NCI-H1105 (cell line): ENCODE measurements at regions not wholly inside any gene's neighbourhood (a gene's known extent, or its start where the extent isn't known, plus 50 kb on each side); places are given as distances from the start of the nearest gene placed in this dataset.

Source experiments
- DNase-seq: peaks from one replicate; lab custom pipeline; 2025; lab: John Stamatoyannopoulos, UW

DNA sequence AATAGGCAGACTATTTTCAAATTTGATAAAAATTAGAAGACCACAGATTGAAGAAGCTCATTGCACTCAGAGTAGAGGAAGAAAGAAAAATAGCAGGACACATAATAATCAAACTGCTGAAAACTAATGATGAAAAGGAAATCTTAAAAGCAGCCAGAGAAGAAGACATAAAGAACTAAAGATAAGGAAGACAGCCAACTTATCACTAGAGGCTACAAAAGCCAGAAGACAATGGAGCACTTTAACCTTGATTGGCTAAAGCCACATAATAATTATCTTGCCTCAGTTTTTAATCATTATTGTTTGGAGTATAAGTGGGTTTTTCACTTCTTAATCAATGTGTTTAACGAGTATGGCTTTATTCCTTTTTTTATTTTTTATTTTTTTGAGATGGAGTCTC lies 397.6 kb downstream of the RNF144B start:
- DNase-seq = no peak

DNA sequence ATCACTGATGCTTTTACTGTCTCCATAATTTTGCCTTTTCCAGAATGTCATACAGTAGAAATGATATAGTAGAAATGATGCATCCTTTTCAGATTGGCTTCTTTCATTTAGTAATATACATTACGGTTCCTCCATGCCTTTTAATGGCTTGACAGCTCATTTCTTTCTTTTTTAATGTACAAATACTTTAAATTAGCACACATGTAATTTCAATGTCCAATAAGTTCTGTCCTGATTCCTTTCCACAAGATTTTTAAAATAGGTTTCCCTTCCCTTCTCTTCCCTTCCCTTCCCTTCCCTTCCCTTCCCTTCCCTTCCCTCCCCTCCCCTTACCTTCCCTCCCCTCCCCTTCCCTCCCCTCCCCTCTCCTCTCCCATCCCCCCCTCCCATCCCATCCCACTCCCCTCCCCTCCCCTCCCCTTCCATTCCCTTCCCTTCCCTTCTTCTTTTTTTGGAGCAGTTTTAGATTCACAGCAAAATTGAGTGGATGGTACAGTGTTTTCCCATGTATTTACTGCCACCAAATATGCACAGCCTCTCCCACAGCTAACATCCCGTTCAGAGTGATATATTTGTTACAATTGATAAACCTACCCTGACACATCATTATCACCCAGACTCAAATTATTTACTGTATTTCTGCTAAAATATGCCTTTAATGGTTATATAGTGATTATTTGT lies 398.8 kb downstream of the RNF144B start:
- no peak for DNase-seq

DNA sequence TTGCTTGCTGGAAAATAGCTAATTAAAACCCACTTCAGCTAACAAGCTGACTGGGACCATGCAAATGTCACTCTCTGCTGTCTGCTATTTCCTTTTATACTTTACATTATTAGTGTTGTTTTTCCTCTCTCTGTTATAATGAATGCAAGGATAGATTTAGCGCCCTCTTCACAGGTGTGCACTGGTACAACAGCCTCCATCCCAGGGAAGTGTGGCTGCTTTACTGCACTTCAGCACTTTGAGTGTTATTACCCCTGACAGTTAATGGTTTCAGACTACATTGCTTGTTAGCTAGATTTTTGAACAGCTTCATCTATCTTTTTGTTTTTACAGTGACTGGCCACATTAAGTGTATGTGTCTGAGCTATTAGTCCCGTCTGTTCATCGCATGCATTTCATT lies 405.7 kb downstream of the RNF144B start:
- DNase-seq = peak; percentile 53

DNA sequence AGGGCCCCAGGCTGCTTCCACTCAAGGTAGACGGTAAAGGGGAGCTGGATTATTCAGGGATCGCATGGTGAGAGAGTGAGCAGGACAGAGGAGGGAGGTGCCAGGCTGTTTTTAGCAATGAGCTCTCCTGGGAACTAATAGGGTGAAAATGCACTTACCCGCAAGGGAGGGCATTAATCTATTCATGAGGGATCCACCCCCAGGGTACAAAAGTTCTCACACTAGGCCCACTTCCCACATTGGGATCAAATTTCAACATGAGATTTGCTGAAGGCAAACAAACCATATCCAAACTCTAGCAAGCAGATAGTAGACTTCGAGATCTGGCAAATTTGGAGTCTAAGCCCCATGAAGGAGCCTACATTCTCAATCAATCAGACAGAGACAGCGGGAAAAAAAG lies 408.6 kb downstream of the RNF144B start:
- no peak for DNase-seq

DNA sequence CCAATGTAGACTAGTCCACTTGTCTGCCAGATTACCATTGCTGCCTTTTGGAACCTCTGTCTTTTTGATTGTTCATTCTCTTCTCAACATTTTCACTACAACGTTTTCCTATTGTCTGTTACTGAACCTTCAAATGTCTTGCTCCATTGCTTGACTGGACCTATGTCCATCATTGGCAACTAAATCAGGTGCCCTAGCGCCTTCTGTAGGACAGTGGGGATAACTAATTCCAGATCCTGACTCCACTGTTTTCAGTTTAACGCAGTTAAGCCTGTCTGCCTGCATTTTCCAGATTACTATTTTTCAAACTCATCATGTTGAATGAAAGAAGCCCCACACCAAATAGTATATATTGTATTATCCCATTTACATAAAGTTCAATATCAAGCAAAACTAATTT lies 433.6 kb downstream of the RNF144B start:
- DNase-seq = no peak

DNA sequence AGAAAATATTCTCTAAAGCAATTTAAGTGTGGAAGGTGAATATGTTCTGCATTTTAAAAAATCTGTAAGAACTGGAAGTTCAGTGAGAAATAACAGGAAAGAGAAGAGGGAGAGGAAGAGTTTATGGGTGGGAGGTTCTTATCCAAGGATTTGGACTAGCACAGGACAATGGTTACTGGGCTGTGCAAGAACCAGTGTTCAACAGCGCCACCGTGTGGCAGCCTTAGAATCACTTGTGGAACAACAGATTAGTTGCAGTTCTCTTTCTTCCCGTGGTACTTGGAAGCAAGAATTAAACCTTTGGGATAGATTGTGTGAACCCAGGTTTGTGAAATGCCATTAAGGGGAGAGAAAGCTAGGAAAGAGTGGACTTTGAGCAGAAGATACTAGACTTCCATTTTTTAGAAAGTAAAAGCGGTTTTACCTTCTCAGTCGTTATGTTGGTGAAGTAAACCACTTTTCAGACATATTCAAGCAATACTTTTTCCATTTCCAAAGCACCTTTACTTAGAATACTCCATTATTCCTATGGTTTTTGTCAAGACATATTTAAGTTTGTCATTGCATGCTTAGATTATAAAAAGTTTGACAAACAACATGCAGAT lies 436.7 kb downstream of the RNF144B start:
- no peak for DNase-seq

DNA sequence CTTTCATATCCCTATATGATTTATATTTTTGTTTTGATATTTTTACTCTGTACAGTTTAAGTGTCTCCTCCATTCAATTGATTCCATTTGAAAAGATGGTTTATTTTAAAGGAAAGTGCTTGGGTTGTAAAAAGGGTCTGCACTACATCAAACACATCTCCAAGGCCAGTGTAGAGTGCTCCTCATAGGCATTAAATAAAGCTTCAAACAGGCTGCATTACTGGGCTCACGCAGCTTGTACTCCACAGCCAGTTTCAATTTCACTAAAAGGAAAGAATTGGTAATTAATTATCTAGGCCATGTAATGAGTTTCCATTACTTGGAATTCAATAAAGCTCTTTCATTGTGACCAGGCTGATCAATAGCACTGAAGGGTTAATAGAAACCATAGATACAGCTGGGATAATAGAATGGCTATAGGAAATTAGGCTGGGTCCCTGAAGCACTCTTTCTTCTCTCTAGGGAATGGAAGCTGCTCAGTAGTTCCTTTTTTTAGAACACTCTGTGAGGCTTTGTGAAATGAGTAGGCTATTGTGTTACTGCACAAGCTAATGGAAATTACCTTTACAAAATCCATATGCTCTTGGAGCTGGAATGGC lies 442.2 kb downstream of the RNF144B start:
- DNase-seq = no peak

DNA sequence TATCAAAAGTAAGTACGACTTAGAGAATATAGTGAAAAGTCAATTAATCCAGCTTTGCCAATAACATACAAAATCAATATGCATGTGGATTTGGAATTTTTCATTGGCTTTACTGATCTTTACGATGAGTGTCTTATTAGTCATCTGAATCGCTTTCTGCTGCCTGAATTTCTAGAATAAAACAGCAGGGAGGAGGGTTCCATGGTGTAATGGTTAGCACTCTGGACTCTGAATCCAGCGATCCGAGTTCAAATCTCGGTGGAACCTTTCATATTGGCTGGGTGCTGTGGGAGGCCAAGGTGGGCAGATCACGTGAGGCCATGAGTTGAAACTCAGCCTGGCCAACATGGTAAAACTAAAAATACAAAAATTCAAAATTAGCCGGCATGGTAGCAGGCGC lies 448.8 kb downstream of the RNF144B start:
- no peak for DNase-seq

DNA sequence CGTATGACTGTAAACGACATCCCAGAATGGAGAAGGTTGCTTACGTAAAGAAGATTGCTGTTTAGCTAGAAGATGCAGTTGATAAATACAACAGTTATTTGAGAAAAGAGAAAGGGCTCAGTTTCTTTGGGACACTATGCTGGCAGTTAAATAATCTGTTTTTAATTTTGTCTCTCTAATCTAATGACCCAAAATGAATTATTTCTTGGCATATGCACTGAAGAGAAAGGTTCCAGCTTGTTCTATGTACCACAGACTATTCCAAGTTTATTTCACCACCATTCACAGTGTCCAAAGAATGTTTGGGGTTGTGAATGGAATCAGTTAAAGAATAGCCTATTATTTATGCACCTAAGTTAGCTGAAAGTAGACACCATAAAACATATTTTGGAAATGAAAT lies 449.9 kb downstream of the RNF144B start:
- no peak for DNase-seq

DNA sequence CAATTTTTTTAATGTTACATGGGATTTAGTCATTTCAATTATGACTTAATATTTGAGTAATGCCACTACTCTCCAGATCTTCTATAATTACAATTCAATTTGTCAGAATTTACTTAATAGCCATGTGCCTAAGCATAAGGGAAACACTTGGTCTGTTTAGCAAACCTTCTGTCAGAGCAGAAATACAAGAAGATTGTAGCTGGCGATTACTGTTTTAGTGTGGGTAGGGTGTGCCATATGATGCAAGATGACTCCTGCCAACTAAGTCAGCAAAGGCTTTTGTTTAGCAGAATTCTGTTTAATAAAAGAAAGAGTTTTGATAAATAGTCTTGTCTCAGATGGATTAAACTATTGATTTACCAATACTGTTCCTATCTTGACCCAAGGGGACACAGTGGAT lies 455.4 kb downstream of the RNF144B start:
- no peak for DNase-seq

DNA sequence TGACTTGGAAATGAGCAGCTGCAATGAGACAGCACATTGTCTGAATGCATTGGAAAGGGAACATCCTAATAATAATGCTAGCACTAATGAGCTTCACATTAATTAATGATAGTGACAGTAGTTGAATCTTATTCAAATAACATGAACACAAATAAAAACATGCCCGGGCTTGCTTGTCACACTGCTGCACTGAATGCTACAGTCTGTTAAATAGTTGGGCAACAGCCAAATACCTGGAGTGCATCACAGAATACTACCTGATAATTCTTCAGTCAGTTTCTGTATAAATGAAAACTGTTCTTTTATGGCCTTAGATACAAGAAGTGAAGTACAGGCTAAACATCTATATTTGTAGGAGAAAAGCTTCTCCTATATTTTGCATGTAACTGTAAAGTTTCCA lies 458.7 kb downstream of the RNF144B start:
- peak; percentile 67 for DNase-seq

DNA sequence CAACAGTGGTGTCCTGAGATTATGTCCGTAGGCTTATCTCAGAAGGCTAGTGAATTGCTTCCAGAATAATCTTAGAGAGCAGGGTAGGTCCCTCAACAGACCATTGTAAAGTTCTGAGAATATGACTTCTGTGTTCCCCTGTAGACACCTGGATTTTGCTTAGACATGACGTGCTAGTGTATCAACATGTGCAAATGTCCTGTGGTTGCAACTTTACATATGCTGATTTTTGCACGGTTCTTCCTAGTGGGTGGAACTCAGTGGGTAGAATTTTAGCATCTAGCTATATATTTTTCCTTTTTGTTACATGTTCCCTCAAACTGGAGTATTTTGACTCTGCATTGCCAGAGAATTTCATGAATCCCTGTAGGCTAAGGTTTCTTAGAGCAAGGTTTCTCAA lies 459.2 kb downstream of the RNF144B start:
- DNase-seq = no peak

DNA sequence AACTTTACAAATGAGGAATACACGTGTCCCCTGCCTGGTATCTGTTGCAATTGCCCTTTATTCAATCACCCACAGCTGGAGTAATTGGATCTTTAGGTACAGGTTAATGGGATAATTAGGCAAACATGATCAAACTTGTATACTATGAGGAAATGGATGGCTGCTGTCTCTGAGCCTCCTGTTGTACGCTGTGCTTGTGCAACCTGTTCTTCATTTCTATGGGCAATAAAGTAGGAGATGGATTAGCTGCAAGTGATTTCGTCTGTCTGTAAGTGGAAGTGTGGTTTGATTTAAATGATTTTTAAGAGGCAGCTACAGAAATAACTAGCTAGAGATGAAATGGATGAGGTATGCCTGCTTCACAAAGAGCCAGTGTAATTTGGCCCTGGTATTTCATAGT lies 474.1 kb downstream of the RNF144B start:
- peak; percentile 97 for DNase-seq

DNA sequence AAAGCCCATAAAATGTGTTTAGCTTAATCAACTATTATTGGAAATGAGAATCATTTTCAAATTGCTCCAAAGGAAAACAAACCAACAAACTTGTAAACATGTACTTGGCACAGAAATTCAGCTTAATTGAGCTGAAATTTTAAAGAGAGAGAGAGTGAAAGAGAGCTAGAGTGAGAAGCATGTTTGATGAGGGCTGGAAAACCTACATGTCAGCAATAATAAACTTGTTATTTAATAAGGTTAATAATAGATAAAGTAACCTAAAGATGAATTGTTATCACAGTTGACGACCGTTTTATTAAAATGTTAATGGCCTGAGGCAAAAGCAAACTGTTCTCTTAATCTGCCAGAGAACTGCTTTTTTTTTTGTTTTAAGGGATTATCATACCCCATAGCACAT lies 496.1 kb downstream of the RNF144B start:
- DNase-seq = no peak

DNA sequence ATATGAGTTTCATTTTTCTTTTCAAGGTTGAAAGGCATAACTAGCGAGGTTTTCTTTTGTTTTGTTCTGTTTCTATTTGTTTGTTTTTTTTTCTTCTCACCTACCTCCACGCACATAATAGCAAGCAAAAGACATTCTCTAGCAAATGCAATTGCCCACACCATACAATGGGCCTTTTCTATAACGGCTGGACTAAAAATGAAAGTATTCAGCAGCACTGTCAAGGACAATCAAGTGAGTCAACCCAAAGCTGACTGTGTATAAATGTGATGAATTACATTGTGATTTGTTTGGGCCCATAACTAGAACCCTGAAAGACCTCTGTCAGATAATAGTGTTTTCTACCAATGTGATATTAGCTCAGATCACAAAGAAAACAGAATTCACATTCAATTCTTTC lies 496.7 kb downstream of the RNF144B start:
- DNase-seq = no peak

DNA sequence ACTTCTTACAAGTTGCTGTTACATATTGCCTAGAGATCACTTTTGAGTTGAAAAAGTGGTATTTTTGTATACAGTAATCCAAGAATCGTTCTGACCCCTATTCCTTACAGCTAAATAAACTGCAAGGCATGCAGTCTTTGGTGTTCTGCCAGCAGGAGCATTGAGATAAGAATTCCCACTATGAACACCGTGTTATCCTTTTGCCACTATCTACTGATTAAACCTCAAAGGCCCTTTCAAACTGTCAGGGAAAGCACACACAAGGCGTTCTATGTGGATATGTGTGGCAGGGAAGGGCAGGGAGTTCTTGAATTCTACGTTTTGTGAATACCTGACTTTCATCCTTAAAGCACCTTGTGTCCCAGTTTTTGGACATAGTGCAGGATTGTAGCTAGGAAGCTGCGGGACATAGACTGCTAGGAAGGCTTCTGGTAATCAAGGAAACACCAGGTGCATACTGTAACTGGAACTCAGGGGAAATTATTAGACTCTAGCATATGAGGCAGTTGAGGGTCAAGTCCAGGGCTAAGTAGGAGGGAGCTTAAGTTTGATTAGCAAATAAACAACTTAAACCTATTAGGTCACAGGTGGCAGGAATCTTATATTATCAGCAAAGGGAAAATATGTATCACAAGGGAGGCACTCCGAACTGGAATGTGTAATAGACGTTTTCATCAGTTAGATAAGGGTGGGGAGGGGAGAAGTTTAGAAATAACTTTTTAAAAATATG lies 506.6 kb downstream of the RNF144B start:
- no peak for DNase-seq

DNA sequence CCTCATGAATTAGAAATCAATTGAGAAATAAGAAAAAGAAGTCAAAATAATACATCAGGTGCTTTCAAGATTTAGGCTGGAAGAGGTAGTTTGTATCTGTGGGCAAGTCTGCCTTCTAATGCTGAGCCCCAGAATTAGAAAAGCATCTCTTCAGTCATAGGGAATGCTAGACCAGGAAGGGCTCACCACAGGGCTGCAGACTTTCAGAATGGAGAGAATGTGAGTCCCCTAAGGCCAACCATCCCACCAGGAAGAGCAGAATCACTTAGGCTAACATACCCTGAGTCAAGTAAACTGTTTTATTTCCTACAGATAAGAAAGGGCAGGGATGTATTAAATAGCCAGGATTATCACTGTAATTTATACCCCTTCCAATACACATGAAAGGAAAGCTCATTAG lies 510.2 kb downstream of the RNF144B start:
- no peak for DNase-seq

DNA sequence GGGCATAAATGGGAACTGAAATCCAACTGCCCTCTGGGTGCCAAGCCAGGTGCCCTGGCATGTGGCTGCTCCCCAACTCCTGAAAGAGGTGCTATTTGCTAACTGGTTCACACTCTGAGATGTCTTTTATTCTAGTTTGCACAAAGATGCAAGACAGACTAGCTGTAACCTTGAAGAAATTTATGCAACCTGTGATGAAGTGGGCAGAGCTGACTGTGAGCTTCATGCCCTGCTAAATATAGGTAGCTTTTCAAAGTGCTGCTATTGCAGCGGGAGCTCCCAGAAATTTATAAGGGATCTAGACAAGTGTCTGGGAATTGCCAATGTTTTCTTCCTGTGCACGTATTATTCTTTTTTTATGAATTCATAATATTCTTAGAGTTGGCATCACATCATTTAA lies 517.5 kb downstream of the RNF144B start:
- no peak for DNase-seq

DNA sequence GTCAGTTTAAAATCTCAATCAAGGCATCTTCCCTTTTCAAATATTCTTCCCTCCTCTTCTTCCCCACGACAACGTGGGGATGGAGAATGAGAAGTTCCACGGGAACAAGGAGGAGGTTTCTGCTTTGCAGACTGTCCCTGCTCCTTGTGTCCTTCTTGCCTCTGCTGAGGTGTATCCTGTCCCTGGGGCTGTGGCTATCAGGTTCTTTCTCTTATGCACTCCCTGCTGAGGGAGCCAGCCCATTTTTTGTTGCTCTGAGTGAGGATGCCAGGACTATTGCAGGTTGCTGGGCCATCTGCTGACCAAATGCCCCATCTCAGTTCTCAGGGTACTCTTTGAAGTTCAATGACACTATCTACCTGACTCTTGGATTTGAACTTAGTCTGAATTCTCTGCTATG lies 533.6 kb downstream of the RNF144B start:
- DNase-seq = no peak

DNA sequence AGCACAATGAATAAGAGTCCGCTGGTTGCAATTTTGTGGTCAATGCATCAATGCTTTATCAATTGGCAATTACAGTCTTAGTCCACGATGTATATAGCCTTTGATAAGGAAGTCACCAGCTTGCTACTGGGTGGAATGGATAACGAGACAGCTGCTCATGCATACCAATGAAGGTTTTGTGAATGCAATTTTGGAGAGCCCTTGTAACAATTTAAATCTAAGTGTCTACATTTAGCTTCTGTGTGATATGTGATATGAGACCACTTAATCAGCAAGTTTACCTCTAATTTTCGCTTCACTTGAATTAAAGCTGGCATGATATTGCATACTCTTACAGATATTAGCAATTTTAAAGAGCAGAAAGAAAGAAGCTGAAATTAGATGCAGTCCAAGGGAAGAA lies 543.9 kb downstream of the RNF144B start:
- DNase-seq = no peak

DNA sequence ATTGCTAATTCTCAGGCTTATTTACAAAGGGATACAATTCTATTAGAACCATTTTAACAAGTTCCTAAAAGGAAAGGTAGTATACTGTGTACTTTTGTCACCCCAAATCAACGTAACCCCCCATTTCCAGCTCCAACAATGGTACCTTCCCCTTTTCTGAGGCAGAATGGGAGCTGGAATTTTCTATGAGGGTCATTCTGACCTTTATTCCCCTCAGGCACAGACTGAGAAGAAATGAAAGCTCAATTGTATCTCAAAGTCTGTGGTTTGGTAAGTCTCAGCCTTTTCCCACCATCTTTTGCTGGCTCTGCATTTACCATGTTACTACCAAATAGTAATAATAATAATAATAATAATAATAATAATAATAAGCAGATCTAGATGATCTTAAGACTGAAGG lies 571.0 kb downstream of the RNF144B start:
- no peak for DNase-seq

DNA sequence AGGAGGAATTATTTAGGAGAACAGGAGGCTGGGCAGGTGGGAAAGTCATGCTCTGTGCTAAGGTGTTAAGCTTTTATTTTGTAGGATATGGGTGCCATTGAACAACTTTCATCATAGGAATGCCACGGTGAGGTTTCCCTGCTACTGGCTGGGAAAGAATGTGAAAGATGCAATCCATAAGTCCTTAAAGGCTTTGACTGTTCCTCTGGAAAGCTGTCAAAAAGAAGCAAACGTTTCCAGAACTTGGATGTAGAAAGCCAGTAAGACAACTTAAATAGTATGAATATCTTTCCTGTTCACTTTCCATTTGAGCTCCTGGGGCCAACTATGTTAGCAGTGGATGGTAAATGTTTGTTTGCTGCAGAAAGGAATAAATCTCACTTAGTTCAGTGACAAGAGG lies 574.4 kb downstream of the RNF144B start:
- no peak for DNase-seq

DNA sequence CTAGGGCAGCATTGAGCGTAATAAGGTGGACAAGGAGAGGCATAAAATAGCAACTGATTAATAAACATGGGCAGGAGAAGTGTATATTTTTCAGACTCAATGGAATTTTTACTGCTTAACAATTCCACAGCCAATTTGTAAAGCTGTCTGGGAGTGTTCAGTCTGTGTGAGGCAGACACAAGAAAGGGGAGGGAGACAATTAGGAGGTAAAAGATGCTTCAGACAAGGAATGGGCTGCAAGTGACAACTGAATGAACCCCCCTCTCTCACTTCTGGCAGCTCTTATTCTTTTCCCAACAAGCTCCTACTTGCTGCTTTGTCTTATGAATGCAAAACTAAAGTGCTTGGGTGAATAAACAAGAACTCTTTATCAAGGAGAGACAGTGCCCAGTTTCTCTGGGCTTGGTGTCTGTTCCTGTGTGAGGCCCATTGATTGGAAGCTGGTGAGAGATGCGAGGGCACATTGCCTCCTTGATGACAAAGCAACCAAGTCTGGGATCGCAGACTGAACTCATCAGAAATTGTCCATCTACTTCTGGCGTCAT lies 575.3 kb downstream of the RNF144B start:
- DNase-seq = no peak
